ENCODE measurements at regions not wholly inside any gene's neighbourhood (a gene's known extent, or its start where the extent isn't known, plus 50 kb on each side); places are given as distances from the start of the nearest gene placed in this dataset.
"Not testable (repeated sequence)": the region's sequence is repeated elsewhere in the genome, so short reads cannot be mapped to it uniquely, and the experiment has no call there.

GRCh38 chr9:38967285-38967684, 247.4 kb upstream of the FAM240B start:
- not testable (repeated sequence) for H4K12ac ChIP-seq (ENCODE audit: low read depth, low read length); H2BK5ac ChIP-seq (ENCODE audit: low read depth, low read length, poor library complexity); H2BK12ac ChIP-seq (ENCODE audit: low read length); H3K4me2 ChIP-seq (ENCODE audit: low read length); H3K36me3 ChIP-seq (ENCODE audit: control insufficient read depth in 1 of 2, insufficient read depth in 2 of 2, low read length in 2 of 2); H3K9me3 ChIP-seq (ENCODE audit: insufficient read depth, low read depth, low read length); H3K18ac ChIP-seq (ENCODE audit: low read length); H4K8ac ChIP-seq (ENCODE audit: low read depth, low read length); H3K4ac ChIP-seq (ENCODE audit: low read depth, low read length); H3K4me1 ChIP-seq (ENCODE audit: control insufficient read depth in 1 of 2, insufficient read depth in 2 of 2, low read length in 2 of 2); H2AK5ac ChIP-seq (ENCODE audit: low read length); H2BK120ac ChIP-seq (ENCODE audit: insufficient read depth, low read length, poor library complexity); DNase-seq; H3K9ac ChIP-seq (ENCODE audit: low read length); H3K79me2 ChIP-seq (ENCODE audit: control insufficient read depth, insufficient read depth, low read length, poor library complexity); H3K27ac ChIP-seq (ENCODE audit: low read depth, low read length); H3K14ac ChIP-seq (ENCODE audit: low read length); H3K27me3 ChIP-seq (ENCODE audit: insufficient read depth, low read length); H3K23ac ChIP-seq (ENCODE audit: low read length); H3K4me3 ChIP-seq (ENCODE audit: low read depth, low read length); H2AFZ ChIP-seq (ENCODE audit: insufficient read depth, low read length, poor library complexity); H3K79me1 ChIP-seq (ENCODE audit: low read length); H4K91ac ChIP-seq (ENCODE audit: low read depth, low read length)
- no CpG with 5 or more reads among the region's 3 CpGs for WGBS (ENCODE audit: extremely low coverage, insufficient coverage, insufficient read length)

DNA sequence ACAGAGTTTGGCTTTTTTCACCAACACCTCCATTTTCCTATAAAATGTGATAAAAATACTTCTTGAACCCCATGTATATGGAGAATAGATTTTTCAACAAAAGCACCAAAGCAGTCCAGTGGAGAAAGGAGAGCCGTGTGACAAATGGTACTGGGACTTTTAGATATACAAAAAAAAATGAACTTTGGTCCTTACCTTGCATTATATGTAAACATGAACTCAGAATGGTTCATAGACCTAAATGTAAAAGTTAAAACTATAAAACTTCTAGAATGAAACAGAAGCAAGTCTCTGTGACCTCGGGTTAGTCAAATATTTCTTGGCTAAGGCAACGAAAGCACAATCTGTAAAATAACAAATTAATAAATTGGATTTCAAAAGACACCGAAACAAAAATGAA, 239.9 kb upstream of the FAM240B start:
- not testable (repeated sequence) for H3K79me1 ChIP-seq (ENCODE audit: low read length); H3K18ac ChIP-seq (ENCODE audit: low read length); H3K79me2 ChIP-seq (ENCODE audit: control insufficient read depth, insufficient read depth, low read length, poor library complexity); H4K91ac ChIP-seq (ENCODE audit: low read depth, low read length); H3K4me2 ChIP-seq (ENCODE audit: low read length); H2BK120ac ChIP-seq (ENCODE audit: insufficient read depth, low read length, poor library complexity); H2BK12ac ChIP-seq (ENCODE audit: low read length); H3K23ac ChIP-seq (ENCODE audit: low read length); H2AK5ac ChIP-seq (ENCODE audit: low read length); H3K9me3 ChIP-seq (ENCODE audit: insufficient read depth, low read depth, low read length); H3K27ac ChIP-seq (ENCODE audit: low read depth, low read length); H3K4me3 ChIP-seq (ENCODE audit: low read depth, low read length); H3K9ac ChIP-seq (ENCODE audit: low read length); H3K4me1 ChIP-seq (ENCODE audit: control insufficient read depth in 1 of 2, insufficient read depth in 2 of 2, low read length in 2 of 2); DNase-seq; H3K27me3 ChIP-seq (ENCODE audit: insufficient read depth, low read length); H3K4ac ChIP-seq (ENCODE audit: low read depth, low read length); H2AFZ ChIP-seq (ENCODE audit: insufficient read depth, low read length, poor library complexity); H4K12ac ChIP-seq (ENCODE audit: low read depth, low read length); H3K14ac ChIP-seq (ENCODE audit: low read length); H2BK5ac ChIP-seq (ENCODE audit: low read depth, low read length, poor library complexity); H3K36me3 ChIP-seq (ENCODE audit: control insufficient read depth in 1 of 2, insufficient read depth in 2 of 2, low read length in 2 of 2); H4K8ac ChIP-seq (ENCODE audit: low read depth, low read length)
- WGBS (ENCODE audit: extremely low coverage, insufficient coverage, insufficient read length) = no CpG with 5 or more reads among the region's 4 CpGs

DNA sequence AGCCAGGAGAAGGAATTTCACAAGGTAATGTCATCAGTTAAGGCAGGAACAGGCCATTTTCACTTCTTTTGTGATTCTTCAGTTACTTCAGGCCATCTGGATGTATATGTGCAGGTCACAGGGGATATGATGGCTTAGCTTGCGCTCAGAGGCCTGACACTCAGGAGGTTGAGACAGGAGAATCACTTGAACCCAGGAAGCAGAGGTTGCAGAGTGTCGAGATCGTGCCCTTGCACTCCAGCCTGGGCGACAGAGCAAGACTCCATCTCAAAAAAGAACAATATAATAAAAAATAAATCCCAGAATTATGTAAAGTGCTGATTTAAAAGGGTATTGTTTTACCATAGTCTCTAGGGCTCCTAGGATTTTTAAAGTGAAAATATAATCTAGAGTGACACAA, 235.9 kb upstream of the FAM240B start:
- WGBS (ENCODE audit: extremely low coverage, insufficient coverage, insufficient read length) = no CpG with 5 or more reads among the region's 4 CpGs
- H2BK120ac ChIP-seq (ENCODE audit: insufficient read depth, low read length, poor library complexity) = not testable (repeated sequence)

DNA sequence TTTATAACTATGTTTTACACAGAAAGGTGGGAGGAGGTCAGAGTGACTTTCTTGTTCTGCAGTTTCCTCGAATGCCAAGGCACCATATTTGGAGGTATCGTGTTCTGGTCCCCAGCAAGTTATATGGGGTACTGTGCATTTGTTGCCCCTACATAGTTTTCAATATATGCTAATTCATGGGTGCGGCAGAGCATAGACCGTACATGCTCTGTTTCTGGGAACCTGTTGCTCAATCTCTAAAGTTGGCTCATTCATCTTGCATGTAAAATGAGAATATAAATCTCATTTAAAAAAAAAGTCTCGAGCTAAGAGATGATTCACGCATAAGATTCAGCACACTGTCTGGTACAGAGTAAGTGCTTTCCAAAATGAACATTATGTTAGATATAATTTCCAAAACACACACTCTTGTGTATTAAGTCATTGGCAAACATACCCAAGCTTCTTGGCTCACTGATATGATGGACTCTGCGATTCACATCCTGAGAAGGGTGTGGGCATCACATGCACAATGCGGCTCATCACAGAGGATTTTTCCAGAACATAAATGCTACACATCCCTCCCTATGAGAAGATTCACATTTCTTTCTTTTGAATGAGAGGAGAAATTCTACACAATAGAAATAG, 232.9 kb upstream of the FAM240B start:
- not testable (repeated sequence) for H3K4me3 ChIP-seq (ENCODE audit: low read depth, low read length); H3K27ac ChIP-seq (ENCODE audit: low read depth, low read length); DNase-seq; H3K79me2 ChIP-seq (ENCODE audit: control insufficient read depth, insufficient read depth, low read length, poor library complexity); H3K4me1 ChIP-seq (ENCODE audit: control insufficient read depth in 1 of 2, insufficient read depth in 2 of 2, low read length in 2 of 2); H4K8ac ChIP-seq (ENCODE audit: low read depth, low read length); H3K4ac ChIP-seq (ENCODE audit: low read depth, low read length); H2AK5ac ChIP-seq (ENCODE audit: low read length); H3K9me3 ChIP-seq (ENCODE audit: insufficient read depth, low read depth, low read length); H3K18ac ChIP-seq (ENCODE audit: low read length); H3K4me2 ChIP-seq (ENCODE audit: low read length); H2AFZ ChIP-seq (ENCODE audit: insufficient read depth, low read length, poor library complexity); H3K27me3 ChIP-seq (ENCODE audit: insufficient read depth, low read length); H4K91ac ChIP-seq (ENCODE audit: low read depth, low read length); H3K23ac ChIP-seq (ENCODE audit: low read length); H2BK12ac ChIP-seq (ENCODE audit: low read length); H4K12ac ChIP-seq (ENCODE audit: low read depth, low read length); H2BK5ac ChIP-seq (ENCODE audit: low read depth, low read length, poor library complexity); H3K36me3 ChIP-seq (ENCODE audit: control insufficient read depth in 1 of 2, insufficient read depth in 2 of 2, low read length in 2 of 2); H3K14ac ChIP-seq (ENCODE audit: low read length); H3K79me1 ChIP-seq (ENCODE audit: low read length); H3K9ac ChIP-seq (ENCODE audit: low read length); H2BK120ac ChIP-seq (ENCODE audit: insufficient read depth, low read length, poor library complexity)
- no CpG with 5 or more reads among the region's 8 CpGs for WGBS (ENCODE audit: extremely low coverage, insufficient coverage, insufficient read length)

More for the DNA sequence above, 235.9 kb upstream of the FAM240B start:
- not testable (repeated sequence) for H3K36me3 ChIP-seq (ENCODE audit: control insufficient read depth in 1 of 2, insufficient read depth in 2 of 2, low read length in 2 of 2); H4K8ac ChIP-seq (ENCODE audit: low read depth, low read length); H3K18ac ChIP-seq (ENCODE audit: low read length); H3K4ac ChIP-seq (ENCODE audit: low read depth, low read length); H3K27me3 ChIP-seq (ENCODE audit: insufficient read depth, low read length); H3K4me1 ChIP-seq (ENCODE audit: control insufficient read depth in 1 of 2, insufficient read depth in 2 of 2, low read length in 2 of 2); H2BK5ac ChIP-seq (ENCODE audit: low read depth, low read length, poor library complexity); H4K91ac ChIP-seq (ENCODE audit: low read depth, low read length); H3K4me2 ChIP-seq (ENCODE audit: low read length); H3K14ac ChIP-seq (ENCODE audit: low read length); H2AK5ac ChIP-seq (ENCODE audit: low read length); H3K9me3 ChIP-seq (ENCODE audit: insufficient read depth, low read depth, low read length); H2AFZ ChIP-seq (ENCODE audit: insufficient read depth, low read length, poor library complexity); H3K27ac ChIP-seq (ENCODE audit: low read depth, low read length); H3K79me1 ChIP-seq (ENCODE audit: low read length); H3K23ac ChIP-seq (ENCODE audit: low read length); H4K12ac ChIP-seq (ENCODE audit: low read depth, low read length); H3K79me2 ChIP-seq (ENCODE audit: control insufficient read depth, insufficient read depth, low read length, poor library complexity); DNase-seq; H3K9ac ChIP-seq (ENCODE audit: low read length); H2BK12ac ChIP-seq (ENCODE audit: low read length); H3K4me3 ChIP-seq (ENCODE audit: low read depth, low read length)
